ENCODE measurements at regions not wholly inside any gene's neighbourhood (a gene's known extent, or its start where the extent isn't known, plus 50 kb on each side); places are given as distances from the start of the nearest gene placed in this dataset.

DNA sequence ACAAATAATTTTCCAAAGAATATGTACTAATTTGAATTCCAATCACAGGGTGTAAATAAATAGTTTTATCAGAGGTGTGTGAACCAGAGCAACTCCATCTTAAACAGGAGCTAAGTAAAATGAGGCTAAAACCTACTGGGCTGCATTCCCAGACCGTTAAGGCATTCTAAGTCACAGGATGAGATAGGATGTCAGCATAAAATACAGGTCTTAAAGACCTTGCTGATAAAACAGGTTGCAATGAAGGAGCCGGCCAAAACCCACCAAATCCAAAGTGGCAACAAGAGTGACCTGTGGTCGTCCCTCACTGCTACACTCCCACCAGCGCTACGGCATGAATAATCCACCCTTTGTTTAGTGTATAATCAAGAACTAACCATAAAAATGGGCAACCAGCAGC lies 291.7 kb upstream of the SEMA3D start:
- DNase-seq, result no peak

DNA sequence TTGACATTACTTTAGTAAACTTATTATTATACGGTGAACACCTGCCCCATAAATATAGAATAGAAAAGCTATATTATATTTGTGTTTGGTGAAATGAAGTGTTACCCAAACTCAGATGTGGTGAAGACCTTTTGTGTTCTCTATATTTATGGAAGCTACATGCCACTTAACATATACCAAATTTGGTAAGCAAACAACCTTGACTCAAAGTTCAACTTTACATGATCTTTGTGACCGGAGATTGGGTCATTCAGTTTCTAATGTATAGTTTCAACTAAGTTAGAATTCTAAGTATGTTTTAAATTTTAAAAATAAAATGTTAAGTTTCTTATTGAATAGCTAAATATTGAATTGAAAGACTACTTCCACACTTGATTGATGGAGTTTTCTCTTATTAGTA lies 288.6 kb upstream of the SEMA3D start:
- DNase-seq, result no peak

DNA sequence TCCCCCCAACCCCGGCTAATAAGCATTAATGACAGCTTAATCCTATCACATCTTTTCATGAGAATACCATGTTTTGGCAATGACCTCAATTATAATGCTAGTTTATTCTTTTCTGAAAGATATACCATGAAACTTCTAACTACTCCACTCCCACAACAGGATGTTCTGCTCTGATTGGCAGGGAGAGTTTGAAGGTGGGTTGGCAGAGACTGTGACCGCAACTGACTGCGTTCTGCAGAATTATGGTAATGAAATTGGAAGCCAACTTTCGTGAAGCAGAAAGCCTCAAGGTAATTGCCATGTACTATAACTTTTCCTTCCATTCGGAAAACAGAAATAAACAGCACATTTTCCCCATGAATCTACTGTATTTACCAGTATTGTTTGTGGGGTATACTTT lies 288.2 kb upstream of the SEMA3D start:
- DNase-seq, result no peak

DNA sequence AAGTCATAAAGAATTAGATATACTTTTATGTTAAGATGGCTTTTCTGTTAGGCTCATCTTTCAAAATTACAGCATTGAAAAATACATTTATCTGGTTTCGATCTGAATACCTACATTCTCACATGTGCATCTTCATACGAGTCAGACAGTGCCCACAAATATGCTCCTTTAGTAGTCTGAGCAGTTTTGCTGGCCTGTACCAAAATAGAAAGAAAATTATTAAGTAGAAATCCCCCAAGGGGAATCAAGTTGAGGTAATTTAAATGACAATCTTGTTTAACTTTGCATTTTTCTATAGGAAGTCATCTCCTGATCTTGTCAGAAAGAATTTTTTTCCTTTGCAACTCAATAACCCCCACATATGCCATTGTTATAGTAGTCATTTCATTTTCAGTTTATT lies 287.4 kb upstream of the SEMA3D start:
- DNase-seq, result no peak

DNA sequence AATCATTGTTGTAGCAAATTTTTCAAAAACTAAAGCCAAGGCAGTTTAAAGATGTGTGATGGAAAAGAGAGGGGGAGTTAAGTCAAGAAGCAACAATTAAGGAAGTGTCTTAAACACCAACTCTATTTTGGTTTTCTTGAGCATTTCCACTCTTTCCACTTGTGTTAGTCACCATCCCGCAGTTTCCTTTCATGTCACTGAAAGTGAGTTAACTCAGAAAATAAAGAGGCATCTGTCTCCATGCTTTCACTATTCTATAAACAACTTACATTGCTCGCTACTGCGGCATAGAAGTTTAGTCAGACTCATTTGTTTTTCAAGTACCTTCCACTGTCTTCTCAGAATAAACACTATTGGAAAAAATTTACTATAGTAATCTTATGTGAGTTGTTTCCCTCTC lies 284.9 kb upstream of the SEMA3D start:
- DNase-seq, result no peak

DNA sequence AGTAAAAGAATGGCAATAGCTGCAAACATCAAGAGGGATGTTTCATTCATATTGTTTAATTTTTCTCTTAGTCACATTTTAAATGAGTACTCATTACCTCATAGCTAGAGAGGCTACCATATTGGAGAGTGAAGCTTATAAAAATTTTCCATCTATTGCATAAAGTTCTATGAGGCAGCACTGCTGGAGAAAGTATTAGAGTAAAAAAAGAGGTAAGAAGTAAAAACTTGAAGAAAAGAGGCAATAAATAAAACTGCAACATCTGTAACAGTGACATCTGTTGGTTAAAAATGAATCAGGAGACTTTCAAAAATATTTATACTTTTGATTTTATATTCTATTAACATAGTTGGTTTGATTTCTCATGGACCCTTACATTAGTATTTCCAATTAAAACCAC lies 284.5 kb upstream of the SEMA3D start:
- DNase-seq, result no peak

DNA sequence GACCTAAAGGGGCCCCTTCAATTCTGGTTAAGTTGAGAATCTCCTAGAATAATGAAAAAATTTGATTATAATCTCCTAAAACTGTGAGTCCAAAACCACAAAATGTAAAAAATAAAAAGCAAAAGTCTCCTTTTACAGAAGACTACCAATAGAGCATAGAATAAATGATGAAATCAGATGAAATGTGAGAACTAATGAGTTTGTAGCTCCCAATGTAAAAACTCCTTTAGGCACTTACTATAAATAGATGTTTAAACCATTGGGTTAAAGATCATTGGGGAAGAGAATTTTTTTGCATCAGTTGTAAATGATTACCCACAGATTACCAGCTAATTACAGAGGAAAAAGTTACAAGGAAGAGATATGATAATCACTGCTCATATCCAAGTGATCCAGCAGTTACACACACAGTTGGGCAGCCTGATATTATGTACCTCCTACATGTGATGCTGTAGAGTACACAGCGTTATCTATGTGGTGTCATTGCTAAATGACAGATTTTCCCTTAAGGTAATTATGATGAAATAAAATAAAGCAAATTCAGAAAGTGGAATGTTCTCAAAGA lies 282.7 kb upstream of the SEMA3D start:
- DNase-seq, result no peak

DNA sequence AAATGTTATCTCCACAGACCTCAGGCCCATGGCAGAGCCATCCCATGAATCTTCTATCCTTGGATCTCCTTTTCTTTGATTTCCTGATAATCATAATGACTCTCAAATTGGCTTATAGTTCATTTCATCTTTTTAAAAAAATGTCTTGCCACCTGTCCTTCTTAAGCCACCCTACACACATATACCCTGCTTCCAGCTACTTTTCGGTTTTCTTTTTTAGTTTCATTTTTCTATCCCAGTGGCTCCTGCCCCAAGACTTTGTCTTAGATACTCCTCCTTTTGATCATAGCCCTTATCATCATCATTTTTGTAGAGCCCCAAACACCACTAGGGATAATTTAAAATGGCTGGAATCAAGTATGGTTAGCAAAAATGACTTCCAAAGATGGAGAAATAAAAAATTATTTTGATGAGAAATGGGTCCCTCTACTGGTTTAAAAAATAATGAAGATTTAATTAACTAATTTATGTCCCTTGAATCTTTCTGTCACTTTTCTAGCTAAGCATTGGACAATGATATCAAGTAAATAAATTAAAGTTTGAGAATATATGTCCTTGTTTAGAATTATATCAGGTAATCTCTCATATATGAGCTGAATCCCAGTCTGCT lies 277.3 kb upstream of the SEMA3D start:
- DNase-seq, result no peak

DNA sequence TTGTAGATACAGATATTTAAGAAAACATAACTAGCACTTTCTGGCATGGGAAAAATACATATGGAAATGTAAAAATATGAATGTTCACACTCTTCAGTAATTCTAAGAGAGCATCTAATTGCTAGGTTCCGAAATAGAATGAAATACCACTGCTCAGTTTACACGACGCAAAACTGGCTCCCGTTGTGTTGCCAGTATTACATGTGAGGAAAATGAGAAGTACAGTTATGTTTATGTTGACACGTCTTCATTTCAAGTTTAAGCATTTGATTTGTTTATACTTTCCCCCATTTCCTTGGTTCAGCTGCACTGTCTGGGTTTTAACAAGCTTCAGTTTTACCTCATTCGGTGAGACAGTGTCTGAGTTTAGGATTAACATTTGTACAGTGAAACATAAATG lies 275.8 kb upstream of the SEMA3D start:
- DNase-seq, result no peak

DNA sequence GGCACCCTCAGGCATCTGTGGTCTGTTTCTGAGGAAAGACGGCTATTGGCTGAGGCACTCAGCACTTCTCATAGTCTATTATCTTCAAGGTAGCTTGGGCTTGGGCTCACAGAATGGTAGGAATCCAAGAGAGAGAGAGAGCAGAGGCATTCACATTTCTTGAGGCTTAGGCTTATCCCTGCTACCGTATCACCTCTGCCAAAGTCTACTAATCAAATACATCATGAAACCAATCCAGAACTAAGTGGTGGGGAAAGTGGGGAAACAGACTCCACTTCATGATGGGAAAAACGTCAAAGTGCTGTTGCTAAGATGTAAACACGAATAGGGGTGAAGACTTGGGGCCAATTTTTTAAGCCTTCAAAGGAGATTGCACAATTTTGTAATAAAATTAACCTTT lies 271.1 kb upstream of the SEMA3D start:
- DNase-seq, result no peak

DNA sequence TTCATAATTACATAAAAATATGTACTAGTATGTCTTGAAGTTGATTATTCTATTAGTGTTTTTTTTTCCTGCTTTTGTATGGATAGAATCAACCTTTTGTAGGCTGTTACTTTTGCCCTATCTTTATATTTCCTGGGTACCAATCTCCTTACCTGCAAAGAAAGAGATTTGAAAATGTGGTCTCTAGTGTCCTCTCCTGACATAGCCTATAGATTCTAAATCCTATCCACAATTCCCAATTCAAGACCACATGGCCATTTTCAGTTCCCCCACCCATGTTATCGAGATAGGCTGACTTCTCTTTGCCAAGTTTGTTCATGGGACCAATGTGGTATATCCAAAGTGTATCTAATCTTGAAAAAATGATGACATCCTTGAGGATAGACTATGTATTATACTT lies 269.4 kb upstream of the SEMA3D start:
- DNase-seq, result no peak

DNA sequence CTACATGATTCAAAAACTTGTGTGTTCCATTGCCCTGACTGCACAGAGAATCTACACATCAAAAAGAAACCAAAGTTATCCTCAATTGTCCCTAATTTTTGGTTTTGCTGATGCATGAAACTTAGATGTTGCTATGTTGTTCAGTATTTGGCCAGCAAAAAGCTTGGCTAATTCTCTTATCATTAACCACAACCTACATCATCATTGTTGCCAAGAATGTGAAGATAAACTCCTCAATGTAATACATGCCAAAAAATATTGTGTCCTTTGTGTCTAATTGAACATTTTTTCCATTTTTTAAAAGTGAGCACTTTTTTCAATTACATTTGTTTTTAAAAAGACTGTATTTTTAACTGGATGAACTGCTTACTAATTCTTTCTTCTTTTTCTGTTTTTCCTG lies 268.0 kb upstream of the SEMA3D start:
- DNase-seq, result no peak

DNA sequence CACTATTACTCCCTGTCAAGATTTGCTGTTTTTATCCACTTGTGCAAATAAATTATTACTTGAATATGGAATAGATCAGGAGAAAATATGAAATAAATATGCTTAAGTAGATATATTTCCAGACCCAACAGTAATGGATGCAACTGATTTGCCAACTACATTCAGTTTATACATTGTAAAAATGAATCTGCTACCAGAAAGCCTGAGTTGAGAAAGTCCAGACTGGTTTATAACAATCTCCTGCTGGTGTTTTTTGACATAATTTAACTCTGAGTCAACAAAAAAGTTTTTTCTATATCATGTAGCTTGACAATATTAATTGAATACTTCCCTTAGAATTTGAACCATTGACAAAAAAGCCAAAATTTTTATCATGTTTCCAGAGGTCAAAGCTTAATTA lies 265.8 kb upstream of the SEMA3D start:
- no peak for DNase-seq

DNA sequence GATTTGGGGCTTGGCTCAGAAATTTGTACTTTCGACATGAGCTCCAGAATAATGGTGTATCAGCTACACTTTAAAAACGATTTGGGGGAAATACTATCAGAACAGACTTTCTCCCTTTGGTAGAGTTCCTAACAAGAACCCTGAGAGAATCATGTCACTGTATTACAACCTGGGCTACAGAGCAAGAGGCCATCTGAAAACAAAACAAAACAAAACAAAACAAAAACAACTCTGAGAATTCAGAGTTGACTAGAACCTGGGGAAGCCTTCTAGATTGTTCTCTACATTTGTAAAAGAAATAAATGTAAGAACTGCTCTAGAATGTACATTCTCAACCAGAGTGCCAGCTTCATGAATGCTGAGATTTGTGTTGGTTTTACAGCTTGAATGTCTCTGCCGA lies 262.6 kb upstream of the SEMA3D start:
- DNase-seq, result no peak

DNA sequence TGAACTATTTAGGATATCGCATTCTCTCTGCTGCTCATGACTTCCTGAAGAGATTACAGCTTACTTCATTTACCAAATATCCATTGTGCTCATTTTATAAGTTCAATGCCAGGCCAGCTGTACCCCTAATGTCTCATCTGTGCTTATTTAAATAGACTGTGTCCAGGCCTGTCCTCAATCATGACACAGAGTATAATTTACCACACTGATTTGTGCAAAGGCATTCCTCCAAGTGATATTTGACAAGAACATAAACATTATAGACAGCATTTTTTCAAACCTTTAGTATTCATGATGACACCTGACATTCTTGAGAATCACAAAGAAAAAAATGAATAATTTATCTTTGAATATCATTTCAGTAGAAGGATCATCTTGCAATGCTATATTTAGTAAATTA lies 260.1 kb upstream of the SEMA3D start:
- DNase-seq, result no peak

DNA sequence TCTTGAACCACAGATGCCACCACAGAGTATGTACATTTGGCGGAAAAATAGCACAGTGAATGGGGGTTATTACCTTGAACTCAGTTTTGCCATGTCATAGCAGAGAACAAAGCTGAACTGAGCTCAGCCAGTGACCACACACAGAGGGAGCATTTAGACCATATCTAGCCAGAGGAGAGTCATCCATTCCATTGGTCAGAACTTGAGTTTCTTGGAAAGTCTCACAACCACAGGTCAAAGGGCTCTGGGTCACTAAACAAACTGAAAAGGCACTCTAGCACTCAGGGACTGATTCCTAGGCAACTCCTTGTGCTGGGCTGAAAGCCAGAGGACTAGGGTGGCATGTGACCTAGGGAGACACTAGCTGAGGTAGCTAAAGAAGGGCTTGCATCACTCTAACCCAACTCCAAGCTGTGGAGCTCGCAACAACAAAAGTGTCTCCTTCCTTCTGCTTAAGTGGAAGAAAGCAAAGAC lies 239.7 kb upstream of the SEMA3D start:
- no peak for DNase-seq

DNA sequence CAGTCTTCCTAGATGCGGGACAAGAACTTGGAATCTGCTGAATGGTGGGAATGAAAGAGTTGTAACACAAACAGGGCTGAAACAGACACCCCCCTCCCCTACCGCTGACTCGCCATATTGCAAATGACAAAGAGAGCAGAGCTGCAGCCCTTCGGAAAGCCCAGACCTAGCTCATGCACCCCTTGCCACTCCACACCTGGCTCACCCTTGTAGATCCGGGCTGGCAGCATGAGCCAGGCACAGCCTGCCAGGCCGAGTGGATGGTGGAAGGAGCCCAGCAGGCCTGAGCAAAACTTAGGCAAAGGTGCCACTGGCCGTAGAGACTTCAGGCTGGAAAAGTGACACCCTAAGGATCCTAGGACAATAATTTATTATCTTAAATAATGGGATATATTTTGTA lies 237.4 kb upstream of the SEMA3D start:
- DNase-seq, result no peak

DNA sequence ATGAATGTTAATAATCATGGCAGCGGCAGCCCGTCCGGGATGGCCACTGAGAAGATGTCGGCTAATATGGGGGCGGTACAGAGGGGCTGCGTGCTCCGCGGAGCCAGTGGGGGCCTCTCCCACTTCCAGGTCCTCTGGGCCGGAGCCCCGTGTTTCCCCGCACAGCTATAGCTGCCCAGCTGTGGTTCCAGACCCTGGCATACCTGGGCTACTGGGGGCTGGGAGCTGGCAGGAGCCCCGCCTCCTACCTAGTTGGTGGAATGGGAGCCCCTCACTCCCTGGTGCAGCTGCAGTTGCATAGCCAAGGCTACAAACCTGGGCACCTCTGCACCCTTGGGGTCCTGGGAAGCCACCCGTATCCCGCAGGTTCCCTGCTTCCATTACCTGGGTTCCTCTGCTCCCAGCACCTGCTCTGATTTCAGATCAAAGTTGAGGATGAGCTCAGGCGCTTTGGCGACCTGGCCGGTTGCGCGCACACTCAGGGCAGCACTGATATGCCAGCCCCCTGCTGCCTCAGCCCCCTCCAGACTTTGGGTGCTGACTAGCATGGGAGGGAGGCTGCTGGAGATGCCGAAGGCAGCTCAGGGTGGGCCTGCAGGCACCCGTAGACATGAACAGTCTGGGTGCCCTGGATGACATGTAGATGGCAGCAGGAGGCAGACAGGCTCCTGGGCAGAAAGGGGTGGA lies 236.5 kb upstream of the SEMA3D start:
- DNase-seq, result no peak

DNA sequence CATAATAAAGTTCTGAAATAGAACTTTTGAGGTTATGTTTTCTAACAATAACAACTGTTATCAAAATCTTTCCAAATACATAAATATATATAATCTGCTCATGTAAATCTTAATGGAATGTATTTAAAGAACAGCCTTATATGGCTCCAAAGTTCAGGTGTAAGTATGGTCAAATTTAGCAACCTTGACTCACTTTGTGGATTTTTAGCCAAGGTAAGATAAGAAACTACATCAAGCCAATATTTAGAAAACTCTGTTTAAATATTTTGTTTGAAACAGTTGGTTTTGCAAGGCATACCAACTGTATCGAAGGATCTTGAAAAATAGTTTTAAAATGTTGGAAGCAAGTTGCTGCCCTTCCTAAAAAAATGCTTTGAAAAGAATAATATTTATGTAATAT lies 228.9 kb upstream of the SEMA3D start:
- DNase-seq, result no peak

DNA sequence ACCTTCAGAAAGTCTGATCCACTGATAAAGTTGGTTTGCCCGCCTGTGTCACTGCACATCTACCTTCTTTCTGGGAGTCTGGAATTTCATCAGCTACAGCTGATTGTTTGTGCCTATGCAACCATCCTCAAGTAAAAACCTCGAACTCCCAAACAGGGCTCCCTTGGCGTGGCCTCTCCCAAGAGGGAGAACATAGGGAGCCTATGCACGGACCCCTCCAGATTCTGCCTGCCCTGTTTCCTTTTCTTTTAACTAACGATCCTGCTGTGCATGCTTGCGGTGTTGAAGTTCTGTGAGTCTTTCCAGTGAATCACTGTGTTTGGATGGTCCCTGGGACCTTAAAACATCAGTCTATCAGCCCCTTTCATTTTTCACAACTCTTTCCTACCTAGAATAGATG lies 226.9 kb upstream of the SEMA3D start:
- no peak for DNase-seq

DNA sequence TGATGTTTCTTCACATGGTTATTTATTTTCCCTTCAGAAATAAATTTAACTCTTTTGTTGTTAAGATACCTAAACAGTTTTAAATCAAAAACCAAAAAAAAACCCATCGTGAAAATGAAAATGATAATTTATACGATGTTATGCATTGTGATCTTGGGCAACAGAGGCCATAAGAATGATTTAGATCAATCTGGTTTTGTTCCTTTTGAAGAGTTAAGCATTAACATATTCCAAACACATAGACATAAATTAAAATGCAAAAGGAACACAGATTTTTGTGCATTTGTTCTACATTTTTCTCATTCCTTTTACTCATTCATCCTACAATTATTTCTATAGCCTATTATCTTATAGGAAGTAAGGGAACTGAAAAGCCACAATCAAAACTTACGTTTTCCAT lies 226.1 kb upstream of the SEMA3D start:
- DNase-seq, result no peak

DNA sequence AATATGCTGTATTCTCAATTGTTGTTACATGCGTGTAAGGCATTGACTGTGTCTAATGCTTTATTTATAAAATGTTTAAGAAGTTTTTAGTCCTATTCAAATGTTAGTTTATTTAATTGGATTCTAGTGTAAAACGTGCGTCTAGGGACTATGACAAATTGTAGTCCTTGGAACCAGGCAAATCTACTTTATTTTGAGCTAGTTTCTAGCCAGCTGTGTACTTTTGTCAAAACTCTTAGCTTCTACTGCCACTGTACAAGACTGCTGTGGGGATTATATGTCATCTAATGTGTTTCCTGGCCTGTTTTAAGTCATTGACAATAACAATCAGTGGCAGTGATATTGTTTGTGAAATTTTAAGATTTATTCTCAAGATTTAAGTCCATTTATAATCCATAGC lies 220.5 kb upstream of the SEMA3D start:
- DNase-seq, result no peak

DNA sequence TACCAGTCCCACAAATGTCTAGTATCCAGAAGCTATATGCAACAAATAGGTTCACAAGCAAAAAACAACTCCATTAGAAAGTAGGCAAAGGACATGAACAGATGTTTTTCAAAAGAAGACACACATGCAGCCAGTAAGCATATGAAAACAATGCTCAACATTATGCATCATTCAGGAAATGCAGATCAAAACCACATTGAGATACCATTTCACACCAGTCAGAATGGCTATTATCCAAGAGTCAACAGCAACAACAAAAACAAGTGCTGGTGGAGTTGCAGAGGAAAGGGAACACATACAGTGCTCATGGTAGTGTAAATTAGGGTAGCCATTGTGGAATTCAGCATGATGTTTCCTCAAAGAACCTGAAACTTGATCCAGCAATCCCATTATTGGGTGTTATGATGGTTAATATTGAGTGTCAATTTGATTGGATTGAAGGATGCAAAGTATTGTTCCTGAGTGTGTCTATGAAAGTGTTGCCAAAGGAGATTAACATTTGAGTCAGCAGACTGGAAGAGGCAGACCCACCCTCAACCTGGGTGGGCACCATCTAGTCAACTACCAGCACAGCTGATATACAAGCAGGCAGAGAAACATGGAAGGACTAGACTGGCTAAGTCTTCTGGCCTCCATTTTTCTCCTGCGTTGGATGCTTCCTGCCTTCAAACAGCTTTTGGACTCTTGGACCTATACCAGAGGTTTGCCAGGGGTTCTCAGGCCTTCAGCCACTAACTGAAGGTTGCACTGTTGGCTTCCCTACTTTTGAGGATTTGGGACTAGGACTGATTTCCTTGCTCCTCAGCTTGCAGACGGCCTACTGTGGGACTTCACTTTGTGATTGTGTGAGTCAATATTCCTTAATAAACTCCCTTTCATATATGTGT lies 218.4 kb upstream of the SEMA3D start:
- no peak for DNase-seq

DNA sequence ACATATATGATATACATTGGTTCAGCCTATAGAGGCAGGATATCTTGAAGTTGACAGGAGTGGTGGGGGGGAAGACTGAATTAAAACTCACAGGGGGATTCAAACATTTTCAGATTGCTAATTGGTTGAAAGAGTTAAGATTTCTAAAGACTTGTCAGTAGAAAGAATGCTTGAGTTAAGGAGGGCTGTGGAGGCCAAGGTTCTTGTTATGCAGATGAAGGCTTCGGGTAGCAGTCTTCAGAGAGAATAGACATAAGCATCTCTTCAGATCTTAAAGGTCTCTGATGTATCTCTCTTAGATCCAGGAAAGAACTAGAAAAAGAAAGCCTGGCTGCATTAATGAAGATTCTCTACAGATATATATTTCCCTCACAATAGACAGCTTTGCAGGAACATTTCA lies 209.8 kb upstream of the SEMA3D start:
- no peak for DNase-seq
